SU-DHL-6 (cell line): ENCODE measurements at regions not wholly inside any gene's neighbourhood (a gene's known extent, or its start where the extent isn't known, plus 50 kb on each side); places are given as distances from the start of the nearest gene placed in this dataset.

Experiments
- H2AFZ ChIP-seq: fragments of 200-600 bp; sonication (generic); 2 replicates; pipeline ENCODE4 v1.6.1; 2014; ENCODE audit warnings: low read depth, mild to moderate bottlenecking, moderate library complexity, mixed read lengths, antibody characterized with exemption, low read length; ENCODE audit not compliant: severe bottlenecking
- H3F3A ChIP-seq: fragments of 200-600 bp; shearing (Covaris generic); 2 replicates; pipeline ENCODE4 v1.6.0; 2016; ENCODE audit warnings: antibody characterized with exemption, mild to moderate bottlenecking; ENCODE audit not compliant: insufficient read depth
- H3K27ac ChIP-seq: fragments of 200-600 bp; sonication (generic); 2 replicates; pipeline ENCODE4 v1.5.1; 2016; ENCODE audit warnings: low read depth, mild to moderate bottlenecking, low read length, moderate library complexity, mixed read lengths
- H3K27me3 ChIP-seq: fragments of 200-600 bp; sonication (generic), shearing (Covaris generic); 2 replicates; pipeline ENCODE4 v1.6.0; 2014; ENCODE audit warnings: mild to moderate bottlenecking, low read length
- H3K36me3 ChIP-seq: fragments of 200-600 bp; sonication (generic); 2 replicates; pipeline ENCODE4 v1.6.1; 2014; ENCODE audit warnings: mild to moderate bottlenecking, low read length, mixed read lengths
- H3K4me2 ChIP-seq: fragments of 300-600, 200-600 bp; shearing (Covaris generic), sonication (generic); 2 replicates; pipeline ENCODE4 v1.6.0; 2014; ENCODE audit warnings: low read length, low read depth, mild to moderate bottlenecking; ENCODE audit not compliant: poor library complexity, severe bottlenecking
- H3K4me3 ChIP-seq: fragments of 200-600 bp; sonication (generic); 2 replicates; pipeline ENCODE4 v1.5.1; 2014; ENCODE audit warnings: antibody characterized with exemption, low read length, mild to moderate bottlenecking, mixed read lengths; ENCODE audit not compliant: insufficient read depth, poor library complexity, severe bottlenecking
- H3K79me2 ChIP-seq: fragments of 200-600 bp; sonication (generic); 2 replicates; pipeline ENCODE4 v1.6.1; 2014; ENCODE audit warnings: mild to moderate bottlenecking, low read length, moderate library complexity; ENCODE audit not compliant: insufficient read depth
- H3K9ac ChIP-seq: fragments of 200-600 bp; sonication (generic); 2 replicates; pipeline ENCODE4 v1.7.0; 2014; ENCODE audit warnings: mild to moderate bottlenecking, low read length
- H3K9me2 ChIP-seq: fragments of 200-600 bp; sonication (generic); replicated peaks from 2 replicates; pipeline ENCODE4 v1.6.1; 2014; ENCODE audit warnings: low read length; ENCODE audit not compliant: insufficient read depth
- H3K9me3 ChIP-seq: fragments of 200-600 bp; sonication (generic); 2 replicates; pipeline ENCODE4 v1.6.1; 2014; ENCODE audit warnings: low read length, mixed read lengths; ENCODE audit not compliant: insufficient read depth
- H4K20me1 ChIP-seq: fragments of 200-600 bp; sonication (generic); 2 replicates; pipeline ENCODE4 v1.6.1; 2014; ENCODE audit warnings: low read depth, mild to moderate bottlenecking, antibody characterized with exemption, low read length, moderate library complexity, mixed read lengths
- EZH2phosphoT487 ChIP-seq: fragments of 200-600 bp; sonication (generic), shearing (Covaris generic); conservative IDR thresholded peaks from 2 replicates; pipeline ENCODE4 v1.6.1; 2018; ENCODE audit warnings: mild to moderate bottlenecking, antibody characterized with exemption, low read length, moderate library complexity, mixed read lengths
- TF ChIP-seq, protein P1 (sequence below): fragments of 200-600 bp; sonication (generic); IDR thresholded peaks from one replicate; pipeline ENCODE4 v1.5.1; 2017; ENCODE audit warnings: antibody characterized with exemption, mild to moderate bottlenecking, low read length, moderate library complexity; ENCODE audit not compliant: insufficient read depth, poor library complexity, severe bottlenecking

DNA sequence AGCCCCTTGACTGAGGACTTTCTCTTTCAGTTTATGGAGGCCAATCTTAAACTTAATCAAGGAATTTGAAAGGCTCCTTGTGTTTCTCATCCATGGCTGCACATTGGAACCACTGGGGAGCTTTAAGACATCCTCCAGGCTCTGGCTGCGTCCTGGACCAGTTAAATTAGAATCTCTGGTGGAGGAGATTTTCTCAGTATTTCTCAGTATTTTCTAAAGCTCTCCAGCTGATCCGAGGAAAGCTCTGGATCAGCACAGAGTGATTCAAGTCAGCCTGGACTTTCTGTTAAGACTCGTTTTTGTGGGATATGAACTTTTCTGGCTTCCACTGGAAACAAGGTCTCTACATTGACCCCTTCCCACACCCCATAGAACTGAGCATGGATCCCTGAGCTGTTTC, 249.8 kb downstream of the STK31 start:
- H3K9me2 ChIP-seq, result no peaks in the 10 kb centered on the region
- no peak overlapping the region for H3K9ac ChIP-seq
- no peak for TF ChIP-seq EZH2phosphoT487
- TF ChIP-seq, protein P1, sequence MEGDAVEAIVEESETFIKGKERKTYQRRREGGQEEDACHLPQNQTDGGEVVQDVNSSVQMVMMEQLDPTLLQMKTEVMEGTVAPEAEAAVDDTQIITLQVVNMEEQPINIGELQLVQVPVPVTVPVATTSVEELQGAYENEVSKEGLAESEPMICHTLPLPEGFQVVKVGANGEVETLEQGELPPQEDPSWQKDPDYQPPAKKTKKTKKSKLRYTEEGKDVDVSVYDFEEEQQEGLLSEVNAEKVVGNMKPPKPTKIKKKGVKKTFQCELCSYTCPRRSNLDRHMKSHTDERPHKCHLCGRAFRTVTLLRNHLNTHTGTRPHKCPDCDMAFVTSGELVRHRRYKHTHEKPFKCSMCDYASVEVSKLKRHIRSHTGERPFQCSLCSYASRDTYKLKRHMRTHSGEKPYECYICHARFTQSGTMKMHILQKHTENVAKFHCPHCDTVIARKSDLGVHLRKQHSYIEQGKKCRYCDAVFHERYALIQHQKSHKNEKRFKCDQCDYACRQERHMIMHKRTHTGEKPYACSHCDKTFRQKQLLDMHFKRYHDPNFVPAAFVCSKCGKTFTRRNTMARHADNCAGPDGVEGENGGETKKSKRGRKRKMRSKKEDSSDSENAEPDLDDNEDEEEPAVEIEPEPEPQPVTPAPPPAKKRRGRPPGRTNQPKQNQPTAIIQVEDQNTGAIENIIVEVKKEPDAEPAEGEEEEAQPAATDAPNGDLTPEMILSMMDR, result no peak
- H3K79me2 ChIP-seq, result no peaks in the 10 kb centered on the region
- H3F3A ChIP-seq, result no peaks in the 10 kb centered on the region
- no peak overlapping the region for H2AFZ ChIP-seq
- H4K20me1 ChIP-seq, result no peaks in the 10 kb centered on the region
- no peak overlapping the region for H3K27ac ChIP-seq
- no peak overlapping the region for H3K4me3 ChIP-seq
- no peaks in the 10 kb centered on the region for H3K9me3 ChIP-seq
- H3K27me3 ChIP-seq, result no peaks in the 10 kb centered on the region
- H3K36me3 ChIP-seq, result no peaks in the 10 kb centered on the region
- no peak overlapping the region for H3K4me2 ChIP-seq

DNA sequence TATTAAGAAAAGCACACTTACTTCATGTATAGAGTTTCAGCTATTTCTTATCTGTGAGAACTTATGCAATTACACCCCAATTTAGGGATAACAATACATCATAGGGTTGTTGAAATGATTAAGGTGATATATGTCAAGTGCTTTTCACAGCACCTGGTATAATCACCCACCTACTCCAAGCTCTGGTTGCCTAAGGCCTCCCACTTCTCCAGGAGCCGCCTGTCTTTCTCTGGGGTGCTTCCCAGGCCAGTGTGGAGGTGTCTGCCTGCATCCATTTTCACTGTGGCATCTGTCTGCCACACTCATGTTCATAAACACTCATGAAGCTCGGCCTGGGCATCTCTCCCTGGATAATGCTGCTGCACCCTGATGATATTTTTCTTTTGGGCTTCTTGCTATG, 250.3 kb downstream of the STK31 start:
- Histone ChIP-seq H3K27ac (no peak overlapping the region), H3K9me2 (no peaks in the 10 kb centered on the region), H3K4me3 (no peak overlapping the region), H2AFZ (no peak overlapping the region), H3K9ac (no peak overlapping the region), H3K79me2 (no peaks in the 10 kb centered on the region), H3K9me3 (no peaks in the 10 kb centered on the region), H3K27me3 (no peaks in the 10 kb centered on the region), H3F3A (no peaks in the 10 kb centered on the region), H4K20me1 (no peaks in the 10 kb centered on the region), H3K4me2 (no peak overlapping the region), H3K36me3 (no peaks in the 10 kb centered on the region)
- no peak for TF ChIP-seq EZH2phosphoT487
- TF ChIP-seq, protein P1, result no peak

DNA sequence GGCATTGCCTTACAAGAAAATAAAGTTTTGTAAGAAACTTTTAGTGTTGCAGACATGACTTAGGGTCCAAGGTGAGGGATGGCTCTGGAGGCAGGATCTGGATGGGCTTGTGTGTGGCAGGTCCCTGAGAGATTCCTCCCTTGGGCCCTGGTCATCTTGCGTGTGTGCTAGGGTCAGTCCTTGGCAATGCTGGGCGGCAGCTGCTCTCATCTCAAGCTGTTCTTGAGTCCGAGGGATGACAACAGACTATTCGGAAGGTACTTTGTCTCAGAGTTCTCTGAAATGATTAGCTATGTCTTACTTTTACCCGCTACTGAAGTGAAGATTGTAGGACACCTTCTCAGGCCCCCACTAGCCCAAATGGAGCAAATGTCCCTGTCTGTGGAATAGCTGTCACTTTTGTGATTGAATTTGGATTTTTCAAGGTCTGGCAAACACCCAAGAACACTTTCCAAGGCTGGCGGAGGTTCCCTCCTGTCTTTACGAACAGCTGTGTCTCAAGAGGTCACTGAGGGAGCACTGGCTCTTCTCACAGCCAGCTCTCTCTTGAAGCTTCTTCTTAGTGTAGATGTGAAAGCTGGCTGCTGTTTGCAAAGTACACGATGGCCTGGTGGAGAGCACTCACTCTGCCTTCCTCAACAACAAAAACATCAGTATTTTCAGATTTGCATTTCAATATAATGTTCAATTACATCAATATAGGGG, 253.6 kb downstream of the STK31 start:
- H3K27me3 ChIP-seq, result no peaks in the 10 kb centered on the region
- H3K9ac ChIP-seq, result no peak overlapping the region
- H3K36me3 ChIP-seq, result no peaks in the 10 kb centered on the region
- no peaks in the 10 kb centered on the region for H3K9me2 ChIP-seq
- no peak overlapping the region for H3K27ac ChIP-seq
- H3F3A ChIP-seq, result no peaks in the 10 kb centered on the region
- no peaks in the 10 kb centered on the region for H3K79me2 ChIP-seq
- H3K4me2 ChIP-seq, result no peak overlapping the region
- no peak overlapping the region for H2AFZ ChIP-seq
- no peaks in the 10 kb centered on the region for H4K20me1 ChIP-seq
- no peak for TF ChIP-seq EZH2phosphoT487
- TF ChIP-seq, protein P1, result no peak
- H3K9me3 ChIP-seq, result no peaks in the 10 kb centered on the region
- no peak overlapping the region for H3K4me3 ChIP-seq
